Keratinocyte (primary cell): ENCODE measurements at regions not wholly inside any gene's neighbourhood (a gene's known extent, or its start where the extent isn't known, plus 50 kb on each side); places are given as distances from the start of the nearest gene placed in this dataset.

ENCODE experiments used
- DNase-seq: peaks from one replicate; pipeline ENCODE4 v3.0.0-alpha.2; 2011; ENCODE audit warnings: low read depth, missing footprints, low spot score
- FAIRE-seq: peaks from 2 replicates; lab custom pipeline; 2011; peaks lifted over from hg19 to GRCh38; lab: Jason Lieb, UNC
- H2AFZ ChIP-seq: 2 replicates; pipeline ENCODE4 v1.6.0; 2012; ENCODE audit warnings: low read length, control low read depth, inconsistent platforms; ENCODE audit not compliant: control insufficient read depth
- H3K27ac ChIP-seq: 2 replicates; pipeline ENCODE4 v1.5.1; 2011; ENCODE audit warnings: low read length; ENCODE audit not compliant: control insufficient read depth, insufficient read depth
- H3K27me3 ChIP-seq: 3 replicates; pipeline ENCODE4 v1.6.0; 2011; ENCODE audit warnings: low read length; ENCODE audit not compliant: control insufficient read depth, insufficient read depth; ENCODE audit errors: extremely low read depth
- H3K36me3 ChIP-seq, 2 experiments: 2 replicates in 1 of 2; 3 replicates in 1 of 2; pipeline ENCODE4 v1.5.1; 2011; ENCODE audit warnings: low read length in 2 of 2, mild to moderate bottlenecking in 1 of 2; ENCODE audit not compliant: control insufficient read depth in 2 of 2, insufficient read depth in 2 of 2; ENCODE audit errors: extremely low read depth in 1 of 2
- H3K4me1 ChIP-seq: 3 replicates; pipeline ENCODE4 v1.5.1; 2011; ENCODE audit warnings: low read length; ENCODE audit not compliant: control insufficient read depth, insufficient read depth; ENCODE audit errors: extremely low read depth
- H3K4me2 ChIP-seq: 3 replicates; pipeline ENCODE4 v1.6.0; 2011; ENCODE audit warnings: low read depth, low read length; ENCODE audit not compliant: control insufficient read depth, insufficient read depth; ENCODE audit errors: extremely low read depth
- H3K4me3 ChIP-seq, 3 experiments: fragments of 200-600 bp in 1 of 3; sonication (generic) in 1 of 3; 2 replicates in 2 of 3; 3 replicates in 1 of 3; pipeline ENCODE4 v1.5.1; 2011 to 2016; ENCODE audit warnings: low read length in 3 of 3, mild to moderate bottlenecking in 3 of 3, control low read depth in 2 of 3, inconsistent platforms in 1 of 3, low read depth in 1 of 3, mixed read lengths in 1 of 3, mixed run types in 1 of 3, moderate library complexity in 1 of 3; ENCODE audit not compliant: control insufficient read depth in 2 of 3, insufficient read depth in 2 of 3; ENCODE audit errors: extremely low read depth in 1 of 3
- H3K79me2 ChIP-seq: 2 replicates; pipeline ENCODE4 v1.6.0; 2012; ENCODE audit warnings: low read length; ENCODE audit not compliant: control insufficient read depth, insufficient read depth
- H3K9ac ChIP-seq: 3 replicates; pipeline ENCODE4 v1.6.0; 2011; ENCODE audit warnings: low read length; ENCODE audit not compliant: control insufficient read depth, insufficient read depth; ENCODE audit errors: extremely low read depth
- H3K9me1 ChIP-seq: 3 replicates; pipeline ENCODE4 v1.6.0; 2011; ENCODE audit warnings: low read length; ENCODE audit not compliant: control insufficient read depth, insufficient read depth; ENCODE audit errors: extremely low read depth
- H3K9me3 ChIP-seq: 2 replicates; pipeline ENCODE4 v1.5.1; 2012; ENCODE audit warnings: low read depth, low read length; ENCODE audit not compliant: control insufficient read depth
- H4K20me1 ChIP-seq: 3 replicates; pipeline ENCODE4 v1.6.0; 2011; ENCODE audit warnings: low read length; ENCODE audit not compliant: control insufficient read depth, insufficient read depth; ENCODE audit errors: extremely low read depth
- CTCF ChIP-seq, 3 experiments: IDR thresholded peaks in 1 of 3; conservative IDR thresholded peaks in 1 of 3; optimal IDR thresholded peaks in 1 of 3; 2 replicates in 2 of 3; 3 replicates in 1 of 3; pipeline versions ENCODE3 to v1.5.1; 2011; ENCODE audit warnings: low read length in 3 of 3, mild to moderate bottlenecking in 3 of 3, moderate library complexity in 2 of 3, control low read depth in 1 of 3, inconsistent platforms in 1 of 3; ENCODE audit not compliant: insufficient read depth in 2 of 3; ENCODE audit errors: extremely low read depth in 1 of 3
- EZH2 ChIP-seq: IDR thresholded peaks from one replicate; pipeline ENCODE4 v1.6.1; 2012; ENCODE audit warnings: inconsistent platforms, mild to moderate bottlenecking, low read length, moderate library complexity
- dilution Hi-C: fragments of 300-500 bp; cut with MboI; formaldehyde crosslinking; loops from one replicate; pipeline ENCODE4 v1.7.0; 2020; ENCODE audit warnings: low sequenced_read_pairs; ENCODE audit not compliant: extremely low pct_ligation_motif_present

- Histone ChIP-seq H2AFZ (no peak overlapping the region), H3K4me1 (no peaks in the 10 kb centered on the region), H3K9me3 (no peaks in the 10 kb centered on the region), H3K79me2 (no peaks in the 10 kb centered on the region), H3K9ac (no peak overlapping the region), H3K4me2 (no peak overlapping the region), H3K4me3 (no peak overlapping the region), H3K27ac (no peak overlapping the region), H3K9me1 (no peaks in the 10 kb centered on the region), H3K27me3 (no peaks in the 10 kb centered on the region), H3K36me3 (no peaks in the 10 kb centered on the region), H4K20me1 (no peaks in the 10 kb centered on the region)
- no peak for TF ChIP-seq EZH2
- dilution Hi-C loops, result no loop called here
- FAIRE-seq (no peak), DNase-seq (no peak)
These were observed 669.0 kb downstream of the BCL11B start for GRCh38 chr14:98602983-98603382.

- no peaks in the 10 kb centered on the region for H3K9me1 ChIP-seq
- no peaks in the 10 kb centered on the region for H3K9me3 ChIP-seq
- dilution Hi-C loops, result no loop called here
- no peaks in the 10 kb centered on the region for H3K36me3 ChIP-seq
- no peaks in the 10 kb centered on the region for H3K27me3 ChIP-seq
- H3K4me3 ChIP-seq, result no peak overlapping the region
- H3K9ac ChIP-seq, result no peak overlapping the region
- no peak overlapping the region for H3K27ac ChIP-seq
- TF ChIP-seq CTCF (optimal IDR thresholded peaks at IDR 0.05 in 1 of 3, IDR thresholded peaks at IDR 0.05 in 1 of 3, conservative IDR thresholded peaks at IDR 0.05 in 1 of 3; ENCODE audit: extremely low read depth in 1 of 3, insufficient read depth in 2 of 3, low read length in 3 of 3), result no peak
- no peak for TF ChIP-seq EZH2
- no peaks in the 10 kb centered on the region for H3K79me2 ChIP-seq
- no peaks in the 10 kb centered on the region for H3K4me1 ChIP-seq
- FAIRE-seq (no peak), DNase-seq (no peak)
- no peaks in the 10 kb centered on the region for H4K20me1 ChIP-seq
- H2AFZ ChIP-seq, result no peak overlapping the region
- no peak overlapping the region for H3K4me2 ChIP-seq
These were observed 667.0 kb downstream of the BCL11B start for GRCh38 chr14:98605043-98605442.

- Histone ChIP-seq H3K4me1 (no peaks in the 10 kb centered on the region), H3K27ac (no peak overlapping the region), H3K36me3 (no peaks in the 10 kb centered on the region), H3K4me2 (no peak overlapping the region), H4K20me1 (no peaks in the 10 kb centered on the region), H3K27me3 (no peaks in the 10 kb centered on the region), H2AFZ (no peak overlapping the region), H3K4me3 (no peak overlapping the region), H3K79me2 (no peaks in the 10 kb centered on the region), H3K9ac (no peak overlapping the region), H3K9me1 (no peaks in the 10 kb centered on the region), H3K9me3 (no peaks in the 10 kb centered on the region)
- TF ChIP-seq EZH2 (no peak), CTCF (optimal IDR thresholded peaks at IDR 0.05 in 1 of 3, IDR thresholded peaks at IDR 0.05 in 1 of 3, conservative IDR thresholded peaks at IDR 0.05 in 1 of 3; ENCODE audit: extremely low read depth in 1 of 3, insufficient read depth in 2 of 3, low read length in 3 of 3) (no peak)
- FAIRE-seq, result no peak
- dilution Hi-C loops, result no loop called here
- DNase-seq, result no peak
These were observed 665.9 kb downstream of the BCL11B start for GRCh38 chr14:98606041-98606640.
